SKM-1 (cell line): ENCODE measurements at regions not wholly inside any gene's neighbourhood (a gene's known extent, or its start where the extent isn't known, plus 50 kb on each side); places are given as distances from the start of the nearest gene placed in this dataset.
A peak's percentile ranks its signal among the peaks of the same experiment; 100 is the strongest.

ENCODE experiments used
- DNase-seq: peaks from one replicate; lab custom pipeline; 2025; ENCODE audit not compliant: unreplicated experiment; lab: John Stamatoyannopoulos, UW

- DNase-seq = no peak
These were observed 212.3 kb upstream of the MCTP2 start for GRCh38 chr15:94019062-94019461.

GRCh38 chr15:94015324-94015723, 216.0 kb upstream of the MCTP2 start:
- DNase-seq = no peak

DNA sequence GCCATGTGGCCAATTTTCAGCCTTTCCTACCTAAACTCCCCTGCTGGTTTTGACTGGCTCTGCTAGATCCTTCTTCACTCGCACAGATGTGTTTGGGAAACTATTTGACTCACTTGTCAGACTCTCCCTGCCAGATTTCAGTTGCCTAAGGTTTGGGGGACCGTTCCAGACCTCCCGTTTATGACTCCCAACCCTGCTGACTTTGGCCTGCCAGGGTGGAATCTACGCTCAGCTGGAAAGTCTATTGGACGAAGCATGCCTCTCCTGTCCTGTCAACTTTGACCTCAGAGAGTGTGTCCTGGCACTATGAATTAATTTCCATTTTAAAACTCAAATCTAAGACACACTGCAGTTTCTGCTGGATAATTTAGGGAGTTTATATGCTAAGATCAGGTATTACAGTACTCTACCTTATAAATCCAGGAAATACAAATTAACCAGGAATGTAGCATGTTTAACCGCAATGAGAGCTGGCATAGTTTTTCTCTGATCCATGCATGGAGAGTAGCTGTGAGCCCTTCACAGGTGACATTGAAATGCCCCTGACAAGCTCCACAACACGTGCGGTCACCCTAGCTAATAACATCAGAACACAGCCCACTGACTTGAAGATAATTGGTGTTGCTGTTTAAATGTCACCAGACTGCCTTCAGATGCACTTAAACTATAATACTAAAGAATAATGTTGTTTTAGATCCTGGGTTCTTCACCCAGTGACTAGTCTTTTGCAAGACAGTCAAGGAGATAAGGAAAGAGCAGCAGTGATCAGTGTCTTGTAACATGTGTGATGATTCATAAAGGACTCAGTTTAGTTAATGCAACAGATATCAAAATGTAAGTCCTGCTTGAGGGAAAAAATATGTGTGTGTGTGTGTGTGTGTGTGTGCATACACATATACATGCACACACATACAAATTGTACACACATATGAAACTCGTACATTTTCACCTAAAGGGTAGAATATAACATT, 223.0 kb upstream of the MCTP2 start:
- no peak for DNase-seq

- no peak for DNase-seq
These were observed 226.7 kb upstream of the MCTP2 start for GRCh38 chr15:94004697-94005096.

GRCh38 chr15:94002041-94002440, 229.3 kb upstream of the MCTP2 start:
- no peak for DNase-seq

GRCh38 chr15:94001255-94001801, 230.0 kb upstream of the MCTP2 start:
- DNase-seq = no peak

GRCh38 chr15:94000606-94001005, 230.8 kb upstream of the MCTP2 start:
- DNase-seq = no peak

DNA sequence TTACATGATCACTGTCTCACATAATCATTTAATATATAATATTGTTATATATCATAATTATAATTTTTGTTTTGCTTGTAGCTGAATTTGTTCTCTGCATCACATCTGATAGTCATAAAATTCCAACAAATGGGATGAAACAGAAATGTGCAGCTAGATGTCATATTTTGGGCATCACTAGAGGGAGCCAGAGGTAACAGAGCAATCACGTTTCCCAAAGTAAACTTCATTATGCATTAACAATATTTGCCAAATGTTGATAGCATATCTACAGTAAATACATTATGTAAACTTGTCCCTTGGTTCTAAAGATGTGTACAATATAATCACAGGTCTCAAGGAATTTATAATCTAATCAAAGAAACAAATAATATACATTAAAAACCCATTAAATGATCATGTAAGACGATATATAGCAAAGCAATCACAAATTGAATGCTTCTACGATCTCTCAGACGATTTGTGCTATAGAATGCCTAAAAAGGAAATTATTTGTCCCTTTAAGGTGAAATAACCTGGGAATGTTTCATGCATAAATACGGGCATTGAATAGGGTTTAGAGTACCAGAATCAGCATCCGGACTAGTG, 234.2 kb upstream of the MCTP2 start:
- DNase-seq = no peak

DNA sequence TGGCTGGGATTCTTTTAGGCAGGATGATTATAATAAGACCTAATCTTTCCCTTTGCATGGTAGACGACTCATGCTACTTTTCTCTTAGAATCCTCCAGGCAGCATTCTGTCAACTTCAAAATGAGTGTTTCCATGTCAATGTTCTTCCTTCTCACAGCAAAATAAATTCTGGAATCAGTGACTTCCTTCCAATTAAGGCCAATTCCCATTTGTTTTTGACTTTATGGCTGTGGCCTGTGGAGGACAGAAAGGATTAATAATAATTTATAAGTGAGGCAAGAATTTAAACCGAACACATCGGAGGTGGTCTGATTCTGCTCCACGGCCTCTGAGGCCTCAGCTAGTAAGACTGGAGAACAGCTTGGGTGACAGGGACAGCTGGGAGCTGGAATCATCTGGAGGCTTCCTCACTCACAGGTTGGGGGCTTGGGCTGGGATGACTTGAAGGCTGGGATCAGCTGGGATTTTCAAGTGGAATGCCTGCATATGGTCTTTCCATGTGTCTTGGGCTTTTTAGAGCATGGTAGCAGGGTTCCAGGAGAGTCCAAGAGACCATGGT, 241.8 kb upstream of the MCTP2 start:
- no peak for DNase-seq

GRCh38 chr15:93987068-93987467, 244.3 kb upstream of the MCTP2 start:
- no peak for DNase-seq

GRCh38 chr15:93986400-93986984, 244.9 kb upstream of the MCTP2 start:
- no peak for DNase-seq

DNA sequence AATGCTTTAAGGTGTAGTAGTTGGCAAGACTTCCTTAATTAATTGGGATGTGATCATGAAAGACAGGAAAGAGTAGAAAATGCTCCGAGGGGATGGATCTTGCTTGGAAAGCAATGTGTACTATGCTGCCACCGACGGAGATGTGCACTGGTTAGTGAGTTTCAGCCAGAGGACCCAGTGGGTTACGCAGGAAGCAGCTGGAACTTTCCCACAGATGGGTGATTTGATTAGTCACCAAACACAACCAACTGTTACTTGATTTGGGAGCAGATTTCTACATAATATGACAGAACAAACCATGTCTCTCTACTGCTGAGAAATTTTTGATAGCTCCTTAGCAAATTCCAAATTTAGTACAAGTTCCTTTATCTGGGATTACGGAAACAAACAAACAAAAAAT, 245.4 kb upstream of the MCTP2 start:
- DNase-seq = no peak

- DNase-seq = no peak
These were observed 246.2 kb upstream of the MCTP2 start for GRCh38 chr15:93985176-93985575.

- DNase-seq = no peak
These were observed 247.8 kb upstream of the MCTP2 start for GRCh38 chr15:93983526-93983925.

- no peak for DNase-seq
These were observed 249.1 kb upstream of the MCTP2 start for GRCh38 chr15:93982226-93982727.

DNA sequence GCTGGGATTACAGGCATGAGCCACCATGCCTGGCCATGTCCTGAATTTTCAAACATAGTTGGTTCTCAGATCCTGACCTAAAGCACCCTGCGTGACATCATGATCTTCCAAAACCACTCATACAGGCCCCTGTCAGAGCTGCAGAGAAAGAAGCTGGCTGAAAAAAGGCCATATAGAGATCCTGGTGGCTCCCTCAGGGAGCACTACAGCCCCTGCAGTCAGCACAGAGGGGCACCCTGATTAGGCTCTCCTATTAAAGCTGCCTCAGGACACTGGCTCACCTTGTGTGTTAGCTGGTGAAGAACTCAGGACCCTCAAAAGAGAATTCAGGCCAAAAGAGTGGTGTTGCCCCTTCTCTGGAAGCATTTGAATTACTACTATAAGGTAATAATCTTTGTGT, 249.7 kb upstream of the MCTP2 start:
- no peak for DNase-seq

GRCh38 chr15:93980261-93980911, 251.0 kb upstream of the MCTP2 start:
- DNase-seq = no peak

DNA sequence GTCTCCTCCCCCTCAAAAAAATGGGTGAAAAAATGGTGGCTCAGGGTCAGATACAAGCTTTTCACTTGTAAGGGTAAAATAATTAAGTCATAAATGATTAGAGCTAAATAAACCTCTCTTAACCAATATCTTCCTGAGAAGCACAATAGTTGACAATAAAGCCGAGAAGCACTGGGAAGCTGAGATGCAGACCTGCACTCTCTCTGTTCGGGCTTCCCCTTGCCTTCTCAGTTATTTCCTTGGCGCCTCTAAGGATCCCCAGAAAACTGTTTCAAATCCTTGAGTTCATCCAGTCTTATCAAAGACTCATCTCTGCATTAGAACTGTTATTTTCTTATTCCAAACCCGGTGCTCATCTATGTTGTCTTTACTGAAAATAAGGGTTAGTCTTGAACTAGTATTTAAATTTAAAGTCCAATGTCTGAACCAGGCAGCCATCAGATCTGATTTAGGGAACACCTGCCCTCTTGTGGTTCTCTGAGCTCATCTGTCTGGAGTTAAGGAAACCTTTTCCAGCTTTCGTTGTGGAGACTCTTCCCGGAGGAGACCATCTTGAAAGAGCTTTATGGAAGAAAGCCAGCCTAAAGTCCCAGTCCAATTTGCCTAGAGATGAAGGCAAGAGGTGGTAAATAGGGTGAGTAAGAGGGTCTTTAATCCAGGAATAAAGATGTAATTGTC, 256.4 kb upstream of the MCTP2 start:
- peak; percentile 7 for DNase-seq

DNA sequence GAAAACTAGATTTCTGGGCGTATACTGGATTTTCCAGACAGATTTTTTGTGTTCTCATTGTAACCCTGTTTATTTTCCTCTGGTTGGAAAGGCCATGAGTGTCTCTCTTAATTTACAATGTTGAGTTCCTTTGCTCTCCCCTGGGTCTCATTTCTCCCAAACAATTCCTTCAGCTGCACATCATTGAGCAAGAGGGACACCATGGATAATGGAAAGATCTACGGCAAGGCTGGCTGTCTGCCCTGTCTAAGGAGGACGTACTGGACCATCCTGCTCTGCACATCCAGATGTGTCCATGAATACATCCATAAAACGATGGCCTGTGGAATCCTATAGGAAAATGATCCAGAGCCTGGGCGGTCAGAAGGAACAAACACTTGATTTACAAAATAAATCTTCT, 258.1 kb upstream of the MCTP2 start:
- no peak for DNase-seq

DNA sequence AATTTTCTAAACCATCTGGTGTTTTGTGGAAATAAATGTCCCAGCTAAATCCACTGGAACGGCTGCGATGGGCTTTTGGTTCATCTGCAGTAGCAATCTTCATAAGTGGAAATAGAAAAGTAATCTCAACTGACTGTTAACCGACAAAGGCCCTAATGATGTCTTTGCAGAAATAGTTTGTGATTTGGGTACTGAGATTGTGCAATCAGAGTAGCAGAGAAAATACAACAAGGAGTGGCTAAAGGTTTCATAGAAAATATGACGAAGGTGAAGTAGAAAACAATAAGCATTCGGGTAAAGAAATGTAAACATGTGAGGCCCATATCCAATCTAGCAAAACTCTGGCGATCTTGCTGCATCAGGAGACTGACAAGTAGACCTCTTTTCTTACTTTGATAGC, 262.6 kb upstream of the MCTP2 start:
- no peak for DNase-seq
